ENCODE measurements at regions not wholly inside any gene's neighbourhood (a gene's known extent, or its start where the extent isn't known, plus 50 kb on each side); places are given as distances from the start of the nearest gene placed in this dataset.

DNA sequence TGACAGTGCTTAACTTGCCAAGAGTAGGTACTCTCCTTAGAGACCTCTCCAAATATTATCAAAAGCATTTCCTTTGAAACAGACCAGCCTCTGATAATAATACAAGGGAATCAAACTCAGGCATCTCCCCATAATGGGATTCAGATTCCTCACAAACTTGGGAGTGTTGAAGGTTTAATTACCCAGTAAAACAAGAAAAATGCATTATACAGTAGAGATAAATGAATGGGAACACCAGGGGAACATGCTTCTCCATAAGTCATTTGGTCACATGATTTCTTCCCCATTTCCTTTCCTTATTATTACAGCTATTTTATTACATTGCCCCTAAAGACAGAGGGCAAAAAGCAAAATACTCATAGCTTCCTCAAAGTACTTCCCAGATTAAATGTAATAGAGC, 325.0 kb upstream of the CDIN1 start:
- Histone ChIP-seq H3K27me3 (no peaks in the 10 kb centered on the region), H3K4me3 (no peak overlapping the region), H3K4me1 (no peaks in the 10 kb centered on the region), H3K9me3 (no peaks in the 10 kb centered on the region), H3K27ac (no peak overlapping the region), H3K36me3 (no peaks in the 10 kb centered on the region)
- TF ChIP-seq POLR2A (IDR thresholded peaks at IDR 0.05) = no peak
- TF ChIP-seq, protein P1, sequence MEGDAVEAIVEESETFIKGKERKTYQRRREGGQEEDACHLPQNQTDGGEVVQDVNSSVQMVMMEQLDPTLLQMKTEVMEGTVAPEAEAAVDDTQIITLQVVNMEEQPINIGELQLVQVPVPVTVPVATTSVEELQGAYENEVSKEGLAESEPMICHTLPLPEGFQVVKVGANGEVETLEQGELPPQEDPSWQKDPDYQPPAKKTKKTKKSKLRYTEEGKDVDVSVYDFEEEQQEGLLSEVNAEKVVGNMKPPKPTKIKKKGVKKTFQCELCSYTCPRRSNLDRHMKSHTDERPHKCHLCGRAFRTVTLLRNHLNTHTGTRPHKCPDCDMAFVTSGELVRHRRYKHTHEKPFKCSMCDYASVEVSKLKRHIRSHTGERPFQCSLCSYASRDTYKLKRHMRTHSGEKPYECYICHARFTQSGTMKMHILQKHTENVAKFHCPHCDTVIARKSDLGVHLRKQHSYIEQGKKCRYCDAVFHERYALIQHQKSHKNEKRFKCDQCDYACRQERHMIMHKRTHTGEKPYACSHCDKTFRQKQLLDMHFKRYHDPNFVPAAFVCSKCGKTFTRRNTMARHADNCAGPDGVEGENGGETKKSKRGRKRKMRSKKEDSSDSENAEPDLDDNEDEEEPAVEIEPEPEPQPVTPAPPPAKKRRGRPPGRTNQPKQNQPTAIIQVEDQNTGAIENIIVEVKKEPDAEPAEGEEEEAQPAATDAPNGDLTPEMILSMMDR (IDR thresholded peaks at IDR 0.05) = no peak
- no peak for TF ChIP-seq POLR2AphosphoS5 (IDR thresholded peaks at IDR 0.05; ENCODE audit: insufficient read depth in 1 of 2, low read depth in 1 of 2)
- intact Hi-C loops (cut with DNase I) = no loop called here
- no peak for DNase-seq (ENCODE audit: extremely low spot score in 2 of 2)

DNA sequence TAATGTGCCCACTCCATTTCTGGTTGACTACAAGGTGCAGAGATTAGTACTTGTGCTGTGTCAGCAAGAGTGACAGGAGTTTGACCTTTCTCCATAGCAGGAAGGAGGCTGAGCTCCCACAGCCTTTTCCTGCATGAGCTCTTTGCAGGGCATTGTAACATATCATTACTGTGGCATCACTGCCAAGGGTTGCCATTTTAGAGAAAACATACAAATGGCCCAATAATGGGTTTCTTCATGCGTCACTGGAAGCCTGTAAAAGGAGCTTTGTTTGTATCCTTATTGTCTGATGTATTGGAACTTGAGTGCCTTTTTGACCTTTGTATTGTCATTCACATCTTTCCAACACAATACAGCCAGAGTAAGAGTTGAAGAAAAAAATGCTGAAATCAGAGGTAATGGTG, 323.0 kb upstream of the CDIN1 start:
- Histone ChIP-seq H3K27me3 (no peaks in the 10 kb centered on the region), H3K4me1 (no peaks in the 10 kb centered on the region), H3K4me3 (no peak overlapping the region), H3K36me3 (no peaks in the 10 kb centered on the region), H3K27ac (no peak overlapping the region), H3K9me3 (no peaks in the 10 kb centered on the region)
- TF ChIP-seq POLR2AphosphoS5 (IDR thresholded peaks at IDR 0.05; ENCODE audit: insufficient read depth in 1 of 2, low read depth in 1 of 2) = no peak
- TF ChIP-seq, protein P1 (IDR thresholded peaks at IDR 0.05) = no peak
- TF ChIP-seq POLR2A (IDR thresholded peaks at IDR 0.05) = no peak
- intact Hi-C loops (cut with DNase I) = no loop called here
- no peak for DNase-seq (ENCODE audit: extremely low spot score in 2 of 2)

DNA sequence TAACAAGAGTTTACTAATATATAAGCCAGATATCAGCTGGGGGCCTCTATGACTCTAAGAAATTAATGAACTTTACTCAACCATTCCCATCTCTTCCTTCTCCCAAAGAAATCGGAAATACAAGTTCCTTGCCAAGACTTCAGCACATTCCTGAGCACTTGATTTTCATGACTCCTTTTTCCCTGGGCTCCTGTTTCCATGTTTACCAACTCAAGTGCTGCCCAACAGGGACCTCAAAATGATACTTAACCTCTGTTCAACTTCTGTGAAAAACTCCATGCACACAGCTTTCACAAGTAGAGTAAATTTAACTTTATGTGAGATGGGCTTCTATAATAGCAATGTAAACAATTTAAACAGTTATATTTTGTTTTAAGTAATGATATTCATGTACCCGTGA, 315.8 kb upstream of the CDIN1 start:
- H3K4me3 ChIP-seq = no peak overlapping the region

DNA sequence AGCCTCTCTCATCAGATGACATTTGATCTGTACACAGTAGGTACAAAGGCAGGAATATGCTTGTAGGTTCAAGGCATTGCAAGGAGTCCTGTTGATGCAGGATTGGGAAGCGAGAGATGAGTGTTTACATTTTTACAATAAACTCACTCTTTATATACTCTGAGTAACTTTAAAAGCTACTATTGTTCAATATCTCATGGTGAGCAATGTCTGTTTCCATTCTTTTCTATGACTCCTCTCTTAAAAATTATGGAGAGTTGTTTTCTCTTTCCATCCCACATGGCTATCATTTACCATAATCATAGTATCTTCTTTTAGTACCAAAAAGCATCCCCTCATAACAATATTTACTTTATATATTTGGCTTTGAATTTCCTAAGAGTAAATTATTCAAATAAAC, 314.0 kb upstream of the CDIN1 start:
- intact Hi-C loops (cut with DNase I) = no loop called here

More for the DNA sequence above, 315.8 kb upstream of the CDIN1 start:
- no peak overlapping the region for H3K27ac ChIP-seq
- TF ChIP-seq POLR2A (IDR thresholded peaks at IDR 0.05) = no peak
- TF ChIP-seq, protein P1 (IDR thresholded peaks at IDR 0.05) = no peak
- TF ChIP-seq POLR2AphosphoS5 (IDR thresholded peaks at IDR 0.05; ENCODE audit: insufficient read depth in 1 of 2, low read depth in 1 of 2) = no peak
- no peaks in the 10 kb centered on the region for H3K36me3 ChIP-seq
- no peak for DNase-seq (ENCODE audit: extremely low spot score in 2 of 2)
- H3K4me1 ChIP-seq = no peaks in the 10 kb centered on the region
- no peaks in the 10 kb centered on the region for H3K27me3 ChIP-seq
- intact Hi-C loops (cut with DNase I) = no loop called here
- H3K9me3 ChIP-seq = no peaks in the 10 kb centered on the region

DNA sequence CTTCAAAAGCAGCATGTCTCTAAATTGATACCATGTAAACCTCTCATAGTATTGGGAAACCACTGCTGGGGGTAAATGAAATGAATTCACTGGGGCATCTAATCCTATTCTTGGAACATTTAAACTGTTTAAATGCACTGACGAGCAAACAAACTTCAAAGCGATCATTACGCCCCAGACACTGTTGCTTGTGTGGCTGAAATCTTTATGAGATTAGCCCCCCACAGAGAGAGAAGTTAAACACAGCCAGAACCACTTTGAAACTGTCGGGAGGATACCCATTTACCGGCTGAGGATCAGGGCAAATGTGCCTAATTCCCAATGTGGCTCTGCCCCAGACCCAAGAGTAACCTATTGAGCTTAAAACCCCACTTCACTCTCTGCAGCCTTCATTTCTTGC, 308.4 kb upstream of the CDIN1 start:
- no peak for DNase-seq (ENCODE audit: extremely low spot score in 2 of 2)
- intact Hi-C loops (cut with DNase I) = no loop called here
- Histone ChIP-seq H3K27me3 (no peaks in the 10 kb centered on the region), H3K9me3 (no peaks in the 10 kb centered on the region), H3K36me3 (no peaks in the 10 kb centered on the region), H3K4me3 (no peak overlapping the region), H3K27ac (no peak overlapping the region), H3K4me1 (no peaks in the 10 kb centered on the region)
- TF ChIP-seq POLR2AphosphoS5 (IDR thresholded peaks at IDR 0.05; ENCODE audit: insufficient read depth in 1 of 2, low read depth in 1 of 2) = no peak
- TF ChIP-seq, protein P1 (IDR thresholded peaks at IDR 0.05) = no peak
- TF ChIP-seq POLR2A (IDR thresholded peaks at IDR 0.05) = no peak

More for the DNA sequence above, 314.0 kb upstream of the CDIN1 start:
- Histone ChIP-seq H3K4me1 (no peaks in the 10 kb centered on the region), H3K9me3 (no peaks in the 10 kb centered on the region), H3K27me3 (no peaks in the 10 kb centered on the region), H3K36me3 (no peaks in the 10 kb centered on the region), H3K27ac (no peak overlapping the region), H3K4me3 (no peak overlapping the region)
- DNase-seq (ENCODE audit: extremely low spot score in 2 of 2) = no peak
- TF ChIP-seq, protein P1 (IDR thresholded peaks at IDR 0.05) = no peak
- no peak for TF ChIP-seq POLR2AphosphoS5 (IDR thresholded peaks at IDR 0.05; ENCODE audit: insufficient read depth in 1 of 2, low read depth in 1 of 2)
- TF ChIP-seq POLR2A (IDR thresholded peaks at IDR 0.05) = no peak

Measured in vagina (tissue), 2 donors.